Upper lobe of right lung (tissue), 1 donor: ENCODE measurements at regions not wholly inside any gene's neighbourhood (a gene's known extent, or its start where the extent isn't known, plus 50 kb on each side); places are given as distances from the start of the nearest gene placed in this dataset.
"Not testable (repeated sequence)": the region's sequence is repeated elsewhere in the genome, so short reads cannot be mapped to it uniquely, and the experiment has no call there.

ENCODE experiments used
- ATAC-seq: fragments of 200-7000 bp; cut with Tn5 transposase; one replicate; pipeline ENCODE4 v1.9.1; 2020; ENCODE audit warnings: mild to moderate bottlenecking, moderate library complexity
- DNase-seq: peaks from one replicate; pipeline ENCODE4 v3.0.0-alpha.2; 2020
- H3K27ac ChIP-seq: fragments of 200-600 bp; one replicate; pipeline ENCODE4 v1.8.0; 2022
- H3K27me3 ChIP-seq: fragments of 200-600 bp; one replicate; pipeline ENCODE4 v1.8.0; 2022; ENCODE audit warnings: mild to moderate bottlenecking
- H3K36me3 ChIP-seq: fragments of 200-600 bp; one replicate; pipeline ENCODE4 v1.8.0; 2022
- H3K4me1 ChIP-seq: fragments of 200-600 bp; one replicate; pipeline ENCODE4 v1.8.0; 2022
- H3K4me3 ChIP-seq: fragments of 200-600 bp; one replicate; pipeline ENCODE4 v1.8.0; 2022; ENCODE audit warnings: mild to moderate bottlenecking
- H3K9me3 ChIP-seq: fragments of 200-600 bp; one replicate; pipeline ENCODE4 v1.8.0; 2022
- CTCF ChIP-seq: fragments of 200-600 bp; IDR thresholded peaks from one replicate; pipeline ENCODE4 v1.8.0; 2022; ENCODE audit warnings: antibody characterized with exemption
- intact Hi-C: fragments of 100-400 bp; cut with DNase I; formaldehyde crosslinking; loops from one replicate; pipeline ENCODE4 v1.11.0; 2022
- donor health status: DM: no; HTN: yes; CAD: no; lungs with severe emphysema.

- Histone ChIP-seq H3K36me3 (no peaks in the 10 kb centered on the region), H3K9me3 (no peaks in the 10 kb centered on the region), H3K4me3 (no peak overlapping the region), H3K27me3 (no peaks in the 10 kb centered on the region), H3K27ac (no peak overlapping the region), H3K4me1 (no peaks in the 10 kb centered on the region)
- DNase-seq: no peak
- ATAC-seq: no peak
- no peak for TF ChIP-seq CTCF
- intact Hi-C loops: no loop called here
Observed at GRCh38 chr3:74233091-74233490, 381.4 kb downstream of the CNTN3 start.

- no peak overlapping the region for H3K4me3 ChIP-seq
- no peaks in the 10 kb centered on the region for H3K4me1 ChIP-seq
- DNase-seq (no peak), ATAC-seq (no peak)
- no peaks in the 10 kb centered on the region for H3K27me3 ChIP-seq
- H3K27ac ChIP-seq: no peak overlapping the region
- no peaks in the 10 kb centered on the region for H3K36me3 ChIP-seq
- H3K9me3 ChIP-seq: no peaks in the 10 kb centered on the region
- TF ChIP-seq CTCF: no peak
- intact Hi-C loops: no loop called here
Observed at GRCh38 chr3:74217467-74217866, 397.0 kb downstream of the CNTN3 start.

- Histone ChIP-seq H3K27ac (no peak overlapping the region), H3K36me3 (no peaks in the 10 kb centered on the region), H3K9me3 (no peaks in the 10 kb centered on the region), H3K27me3 (no peaks in the 10 kb centered on the region), H3K4me1 (no peaks in the 10 kb centered on the region), H3K4me3 (no peak overlapping the region)
- no peak for DNase-seq
- no peak for TF ChIP-seq CTCF
- no peak for ATAC-seq
- intact Hi-C loops: no loop called here
Observed at GRCh38 chr3:74214286-74214685, 400.2 kb downstream of the CNTN3 start.

- Histone ChIP-seq H3K27me3 (no peaks in the 10 kb centered on the region), H3K36me3 (no peaks in the 10 kb centered on the region), H3K4me1 (no peaks in the 10 kb centered on the region), H3K4me3 (no peak overlapping the region), H3K27ac (no peak overlapping the region), H3K9me3 (no peaks in the 10 kb centered on the region)
- DNase-seq (no peak), ATAC-seq (no peak)
- intact Hi-C loops: no loop called here
- no peak for TF ChIP-seq CTCF
Observed at GRCh38 chr3:74210739-74211138, 403.7 kb downstream of the CNTN3 start.

- Histone ChIP-seq H3K36me3 (no peaks in the 10 kb centered on the region), H3K27ac (no peak overlapping the region), H3K4me1 (no peaks in the 10 kb centered on the region), H3K4me3 (no peak overlapping the region), H3K27me3 (no peaks in the 10 kb centered on the region), H3K9me3 (no peaks in the 10 kb centered on the region)
- TF ChIP-seq CTCF: no peak
- ATAC-seq (no peak), DNase-seq (no peak)
- intact Hi-C loops: no loop called here
Observed at GRCh38 chr3:74200952-74201351, 413.5 kb downstream of the CNTN3 start.

- H3K27me3 ChIP-seq, ATAC-seq, H3K9me3 ChIP-seq, intact Hi-C loops, H3K36me3 ChIP-seq, DNase-seq, H3K4me1 ChIP-seq, H3K4me3 ChIP-seq, H3K27ac ChIP-seq: not testable (repeated sequence)
Observed at GRCh38 chr3:74178664-74179063, 435.8 kb downstream of the CNTN3 start.
